ENCODE measurements at regions not wholly inside any gene's neighbourhood (a gene's known extent, or its start where the extent isn't known, plus 50 kb on each side); places are given as distances from the start of the nearest gene placed in this dataset.

DNA sequence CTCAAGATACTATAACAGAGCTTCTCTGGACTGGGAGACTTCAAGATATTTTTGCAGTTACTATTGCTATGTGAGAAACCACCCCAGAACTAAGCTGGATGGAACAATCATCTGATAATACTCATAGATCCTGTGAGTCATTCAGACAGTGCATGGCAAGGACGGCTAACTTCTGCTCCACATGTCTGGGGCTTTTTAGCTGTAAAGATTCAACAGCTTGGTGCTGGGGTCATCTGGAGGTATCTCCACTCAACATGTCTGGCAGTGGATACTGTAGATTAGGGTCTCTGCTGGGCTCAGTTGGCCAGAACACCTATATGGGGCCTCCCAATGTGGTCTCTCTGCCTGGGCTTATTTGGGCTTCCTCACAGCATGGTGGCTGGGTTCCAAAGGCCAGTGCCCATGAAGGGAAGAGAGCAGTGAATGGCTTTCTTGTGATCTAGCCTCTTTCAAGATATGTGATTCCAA, 117.3 kb upstream of the SLC7A14 start (continued):
- no peak for TF ChIP-seq BRD9 (IDR thresholded peaks at IDR 0.05; ENCODE audit: low read depth, partially characterized antibody)
- no peak for TF ChIP-seq PPARD (CRISPR knock-in tag; IDR thresholded peaks at IDR 0.05)
- peak; percentile 86 for TF ChIP-seq PML (IDR thresholded peaks at IDR 0.05; ENCODE audit: low read length)
- no peak for TF ChIP-seq GTF2A2 (tag; IDR thresholded peaks at IDR 0.05)
- peak in 1 of 2 experiments; percentile 85; a peak in 1 of 3 replicates for TF ChIP-seq CBX3 (IDR thresholded peaks at IDR 0.05; ENCODE audit: borderline replicate concordance in 1 of 2, low read length in 2 of 2)
- peak; percentile 79 for TF ChIP-seq EP300 (IDR thresholded peaks at IDR 0.05; ENCODE audit: low read length)
- no peak for TF ChIP-seq PBX2 (CRISPR knock-in tag; IDR thresholded peaks at IDR 0.05; ENCODE audit: low read depth)
- no peak for TF ChIP-seq PBX2 (tag; conservative IDR thresholded peaks at IDR 0.05; ENCODE audit: low read depth)
- TF ChIP-seq ZFP36 (IDR thresholded peaks at IDR 0.05; ENCODE audit: low read depth, low read length, partially characterized antibody): no peak
- TF ChIP-seq RBM34 (IDR thresholded peaks at IDR 0.05; ENCODE audit: borderline replicate concordance, insufficient read depth, low read length): no peak
- TF ChIP-seq NFIC (IDR thresholded peaks at IDR 0.05): peak; percentile 80
- TF ChIP-seq, protein P1, sequence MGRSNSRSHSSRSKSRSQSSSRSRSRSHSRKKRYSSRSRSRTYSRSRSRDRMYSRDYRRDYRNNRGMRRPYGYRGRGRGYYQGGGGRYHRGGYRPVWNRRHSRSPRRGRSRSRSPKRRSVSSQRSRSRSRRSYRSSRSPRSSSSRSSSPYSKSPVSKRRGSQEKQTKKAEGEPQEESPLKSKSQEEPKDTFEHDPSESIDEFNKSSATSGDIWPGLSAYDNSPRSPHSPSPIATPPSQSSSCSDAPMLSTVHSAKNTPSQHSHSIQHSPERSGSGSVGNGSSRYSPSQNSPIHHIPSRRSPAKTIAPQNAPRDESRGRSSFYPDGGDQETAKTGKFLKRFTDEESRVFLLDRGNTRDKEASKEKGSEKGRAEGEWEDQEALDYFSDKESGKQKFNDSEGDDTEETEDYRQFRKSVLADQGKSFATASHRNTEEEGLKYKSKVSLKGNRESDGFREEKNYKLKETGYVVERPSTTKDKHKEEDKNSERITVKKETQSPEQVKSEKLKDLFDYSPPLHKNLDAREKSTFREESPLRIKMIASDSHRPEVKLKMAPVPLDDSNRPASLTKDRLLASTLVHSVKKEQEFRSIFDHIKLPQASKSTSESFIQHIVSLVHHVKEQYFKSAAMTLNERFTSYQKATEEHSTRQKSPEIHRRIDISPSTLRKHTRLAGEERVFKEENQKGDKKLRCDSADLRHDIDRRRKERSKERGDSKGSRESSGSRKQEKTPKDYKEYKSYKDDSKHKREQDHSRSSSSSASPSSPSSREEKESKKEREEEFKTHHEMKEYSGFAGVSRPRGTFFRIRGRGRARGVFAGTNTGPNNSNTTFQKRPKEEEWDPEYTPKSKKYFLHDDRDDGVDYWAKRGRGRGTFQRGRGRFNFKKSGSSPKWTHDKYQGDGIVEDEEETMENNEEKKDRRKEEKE (IDR thresholded peaks at IDR 0.05; ENCODE audit: borderline replicate concordance in 1 of 2, control insufficient read depth in 1 of 2, low read depth in 2 of 2, low read length in 1 of 2): peak in 1 of 2 experiments; percentile 3; a peak in 1 of 4 replicates
- peak; percentile 57; the same call in 1 of the 2 replicates for TF ChIP-seq LEF1 (IDR thresholded peaks at IDR 0.05)
- peak; percentile 65; the same call in 1 of the 2 replicates for TF ChIP-seq ZNF175 (CRISPR knock-in tag; IDR thresholded peaks at IDR 0.05; ENCODE audit: low read depth)
- peak; percentile 55 for TF ChIP-seq EP400 (IDR thresholded peaks at IDR 0.05)
- TF ChIP-seq E2F3 (CRISPR knock-in tag; IDR thresholded peaks at IDR 0.05): no peak
- no peak for TF ChIP-seq SRSF3 (IDR thresholded peaks at IDR 0.05; ENCODE audit: insufficient read depth, low read length)
- TF ChIP-seq GATAD2B (IDR thresholded peaks at IDR 0.05; ENCODE audit: borderline replicate concordance): 0 out of 2 replicates have a peak, but pooled peaks have one; percentile 22
- TF ChIP-seq, protein P2, sequence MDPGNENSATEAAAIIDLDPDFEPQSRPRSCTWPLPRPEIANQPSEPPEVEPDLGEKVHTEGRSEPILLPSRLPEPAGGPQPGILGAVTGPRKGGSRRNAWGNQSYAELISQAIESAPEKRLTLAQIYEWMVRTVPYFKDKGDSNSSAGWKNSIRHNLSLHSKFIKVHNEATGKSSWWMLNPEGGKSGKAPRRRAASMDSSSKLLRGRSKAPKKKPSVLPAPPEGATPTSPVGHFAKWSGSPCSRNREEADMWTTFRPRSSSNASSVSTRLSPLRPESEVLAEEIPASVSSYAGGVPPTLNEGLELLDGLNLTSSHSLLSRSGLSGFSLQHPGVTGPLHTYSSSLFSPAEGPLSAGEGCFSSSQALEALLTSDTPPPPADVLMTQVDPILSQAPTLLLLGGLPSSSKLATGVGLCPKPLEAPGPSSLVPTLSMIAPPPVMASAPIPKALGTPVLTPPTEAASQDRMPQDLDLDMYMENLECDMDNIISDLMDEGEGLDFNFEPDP (CRISPR knock-in tag; IDR thresholded peaks at IDR 0.05): no peak
- TF ChIP-seq MED1 (CRISPR knock-in tag; IDR thresholded peaks at IDR 0.05; ENCODE audit: borderline replicate concordance): no peak
- no peak for TF ChIP-seq ZNF830 (CRISPR knock-in tag; IDR thresholded peaks at IDR 0.05)
- TF ChIP-seq, protein P3, sequence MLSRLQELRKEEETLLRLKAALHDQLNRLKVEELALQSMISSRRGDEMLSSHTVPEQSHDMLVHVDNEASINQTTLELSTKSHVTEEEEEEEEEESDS (CRISPR knock-in tag; IDR thresholded peaks at IDR 0.05): no peak
- peak; percentile 22 for TF ChIP-seq TAF1 (IDR thresholded peaks at IDR 0.05; ENCODE audit: control insufficient read depth, extremely low read depth, insufficient read depth, low read length, severe bottlenecking)

All from K562 (cell line).